OCI-LY7 (cell line): ENCODE measurements at regions not wholly inside any gene's neighbourhood (a gene's known extent, or its start where the extent isn't known, plus 50 kb on each side); places are given as distances from the start of the nearest gene placed in this dataset.

Experiments used
- BruUV-seq: library from RNA; stranded (reverse); fragments of 400-500 nt; replicated peaks from 2 replicates; lab custom pipeline; 2021; lab: Mats Ljungman, UMichigan
- CTCF ChIA-PET: fragments of 300-600 bp; sonication (Branson Sonifier 250); formaldehyde crosslinking; loops from one replicate; lab custom pipeline; 2022; ENCODE audit warnings: antibody characterized with exemption; ENCODE audit not compliant: unreplicated experiment; lab: Charles Lee
- POLR2A ChIA-PET: fragments of 300-600 bp; sonication (Branson Sonifier 250); formaldehyde crosslinking; loops from one replicate; lab custom pipeline; 2022; ENCODE audit warnings: antibody characterized with exemption; lab: Charles Lee
- DNase-seq: peaks from one replicate; pipeline ENCODE4 v3.0.0-alpha.2; 2015; ENCODE audit warnings: low spot score
- H2AFZ ChIP-seq: fragments of 200-600 bp; sonication (generic), shearing (Covaris generic); 2 replicates; pipeline ENCODE4 v1.6.1; 2014; ENCODE audit warnings: mild to moderate bottlenecking, antibody characterized with exemption, low read length, moderate library complexity
- H3K27ac ChIP-seq: fragments of 200-600 bp; sonication (generic); 2 replicates; pipeline ENCODE4 v1.5.1; 2014; ENCODE audit warnings: mixed run types, low read depth, mild to moderate bottlenecking, moderate library complexity, low read length, inconsistent platforms; ENCODE audit not compliant: poor library complexity, severe bottlenecking
- H3K36me3 ChIP-seq: fragments of 200-600 bp; sonication (generic); 2 replicates; pipeline ENCODE4 v1.6.1; 2014; ENCODE audit warnings: mild to moderate bottlenecking, antibody characterized with exemption, low read length, moderate library complexity, mixed read lengths; ENCODE audit not compliant: insufficient read depth
- H3K4me1 ChIP-seq: fragments of 200-600 bp; sonication (generic); 2 replicates; pipeline ENCODE4 v1.5.1; 2014; ENCODE audit warnings: mild to moderate bottlenecking, low read length; ENCODE audit not compliant: insufficient read depth, poor library complexity, severe bottlenecking
- H3K4me2 ChIP-seq: fragments of 200-600 bp; sonication (generic); 2 replicates; pipeline ENCODE4 v1.6.1; 2014; ENCODE audit warnings: mild to moderate bottlenecking, low read length
- H3K4me3 ChIP-seq: fragments of 200-600 bp; sonication (generic); 2 replicates; pipeline ENCODE4 v1.5.1; 2014; ENCODE audit warnings: mild to moderate bottlenecking, low read depth, low read length; ENCODE audit not compliant: poor library complexity, severe bottlenecking
- H3K79me2 ChIP-seq: fragments of 200-600 bp; sonication (generic); 2 replicates; pipeline ENCODE4 v1.6.1; 2016; ENCODE audit warnings: low read depth, mild to moderate bottlenecking, low read length, moderate library complexity, mixed read lengths; ENCODE audit not compliant: insufficient read depth
- H3K9me2 ChIP-seq: fragments of 200-600 bp; sonication (generic); 2 replicates; pipeline ENCODE4 v1.6.1; 2016; ENCODE audit warnings: mild to moderate bottlenecking, low read length, mixed read lengths; ENCODE audit not compliant: insufficient read depth
- H3K9me3 ChIP-seq: fragments of 200-600 bp; sonication (generic); 2 replicates; pipeline ENCODE4 v1.6.1; 2014; ENCODE audit warnings: mild to moderate bottlenecking, mixed run types, low read length, mixed read lengths
- H4K20me1 ChIP-seq: fragments of 200-600 bp; sonication (generic); 2 replicates; pipeline ENCODE4 v1.6.1; 2014; ENCODE audit warnings: mild to moderate bottlenecking, antibody characterized with exemption, low read length, moderate library complexity, mixed read lengths; ENCODE audit not compliant: insufficient read depth
- CTCF ChIP-seq: fragments of 200-600 bp; sonication (generic); conservative IDR thresholded peaks from 2 replicates; pipeline ENCODE4 v1.5.1; 2014; ENCODE audit warnings: mild to moderate bottlenecking, antibody characterized with exemption, low read length, moderate library complexity, mixed read lengths
- EZH2phosphoT487 ChIP-seq: fragments of 200-600 bp; sonication (generic); IDR thresholded peaks from 2 replicates; pipeline ENCODE4 v1.6.1; 2018; ENCODE audit warnings: low read depth, borderline replicate concordance, mild to moderate bottlenecking, mixed run types, antibody characterized with exemption, low read length, moderate library complexity, mixed read lengths
- intact Hi-C: fragments of 100-400 bp; cut with micrococcal nuclease; formaldehyde crosslinking; loops from one replicate; pipeline ENCODE4 v1.10.0; 2022; ENCODE audit not compliant: unreplicated experiment

- intact Hi-C loops = no loop called here
- H2AFZ ChIP-seq = no peak overlapping the region
- H4K20me1 ChIP-seq = no peaks in the 10 kb centered on the region
- no peaks in the 10 kb centered on the region for H3K79me2 ChIP-seq
- no peak for DNase-seq
- H3K36me3 ChIP-seq = no peaks in the 10 kb centered on the region
- H3K27ac ChIP-seq = no peak overlapping the region
- no peaks in the 10 kb centered on the region for H3K9me3 ChIP-seq
- no peaks in the 10 kb centered on the region for H3K9me2 ChIP-seq
- POLR2A ChIA-PET = no interaction called here
- no TSS peak for BruUV-seq
- H3K4me3 ChIP-seq = no peak overlapping the region
- H3K4me1 ChIP-seq = no peaks in the 10 kb centered on the region
- no peak overlapping the region for H3K4me2 ChIP-seq
- CTCF ChIA-PET = no interaction called here
- TF ChIP-seq CTCF = no peak
- TF ChIP-seq EZH2phosphoT487 = no peak
These were observed 246.4 kb downstream of the GATA3 start for GRCh38 chr10:8300925-8301324.

GRCh38 chr10:8301333-8301732 lies 246.8 kb downstream of the GATA3 start:
- Histone ChIP-seq H3K4me3 (no peak overlapping the region), H3K27ac (no peak overlapping the region), H3K4me2 (no peak overlapping the region), H3K9me3 (no peaks in the 10 kb centered on the region), H3K79me2 (no peaks in the 10 kb centered on the region), H3K4me1 (no peaks in the 10 kb centered on the region), H2AFZ (no peak overlapping the region), H3K9me2 (no peaks in the 10 kb centered on the region), H4K20me1 (no peaks in the 10 kb centered on the region), H3K36me3 (no peaks in the 10 kb centered on the region)
- TF ChIP-seq EZH2phosphoT487 (no peak), CTCF (no peak)
- CTCF ChIA-PET = no interaction called here
- POLR2A ChIA-PET = no interaction called here
- BruUV-seq = no TSS peak
- intact Hi-C loops = no loop called here
- DNase-seq = no peak

GRCh38 chr10:8301831-8302230 lies 247.3 kb downstream of the GATA3 start:
- ChIA-PET CTCF (no interaction called here), POLR2A (no interaction called here)
- Histone ChIP-seq H2AFZ (no peak overlapping the region), H3K4me2 (no peak overlapping the region), H4K20me1 (no peaks in the 10 kb centered on the region), H3K36me3 (no peaks in the 10 kb centered on the region), H3K27ac (no peak overlapping the region), H3K4me1 (no peaks in the 10 kb centered on the region), H3K4me3 (no peak overlapping the region), H3K79me2 (no peaks in the 10 kb centered on the region), H3K9me3 (no peaks in the 10 kb centered on the region), H3K9me2 (no peaks in the 10 kb centered on the region)
- intact Hi-C loops = no loop called here
- no TSS peak for BruUV-seq
- DNase-seq = no peak
- TF ChIP-seq EZH2phosphoT487 (no peak), CTCF (no peak)
